ENCODE measurements at regions not wholly inside any gene's neighbourhood (a gene's known extent, or its start where the extent isn't known, plus 50 kb on each side); places are given as distances from the start of the nearest gene placed in this dataset.

DNA sequence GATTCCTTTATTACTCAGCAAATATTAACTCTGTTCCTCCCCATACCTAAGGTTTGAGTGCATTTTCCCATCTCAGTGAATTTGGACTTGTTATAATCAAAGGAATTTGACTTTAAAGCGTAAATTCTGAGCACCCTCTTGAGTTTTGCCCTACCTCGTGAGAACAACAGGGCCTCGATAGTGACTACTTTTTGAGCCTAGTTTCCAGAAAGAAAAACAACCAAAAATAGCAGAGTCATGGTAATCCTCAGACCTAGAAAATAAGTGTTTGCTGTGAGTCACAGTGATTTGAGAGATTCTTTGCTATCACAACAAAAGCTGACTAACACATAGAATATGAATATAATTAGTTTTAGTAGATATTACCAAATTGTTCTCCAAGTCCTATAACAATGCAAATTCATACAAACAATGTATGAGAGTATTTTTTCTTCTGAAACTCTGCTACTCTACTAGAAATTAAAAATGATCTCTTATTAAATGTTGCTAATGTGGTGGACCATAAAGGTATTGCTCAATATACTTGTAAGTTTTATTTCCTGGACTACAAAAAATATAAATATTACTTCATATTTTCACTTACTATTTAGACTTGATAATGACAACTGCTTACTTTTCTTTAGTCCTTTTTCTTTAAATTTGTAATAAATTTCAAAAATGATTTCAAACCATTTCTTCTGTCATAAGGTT lies 759.7 kb downstream of the BRINP1 start:
- Histone ChIP-seq H3K9ac (ENCODE audit: low read length) (no peak overlapping the region), H3K4me2 (ENCODE audit: low read length) (no peak overlapping the region)
- no peak for TF ChIP-seq SMC3 (conservative IDR thresholded peaks at IDR 0.05; ENCODE audit: poor library complexity)
- TF ChIP-seq, protein P1, sequence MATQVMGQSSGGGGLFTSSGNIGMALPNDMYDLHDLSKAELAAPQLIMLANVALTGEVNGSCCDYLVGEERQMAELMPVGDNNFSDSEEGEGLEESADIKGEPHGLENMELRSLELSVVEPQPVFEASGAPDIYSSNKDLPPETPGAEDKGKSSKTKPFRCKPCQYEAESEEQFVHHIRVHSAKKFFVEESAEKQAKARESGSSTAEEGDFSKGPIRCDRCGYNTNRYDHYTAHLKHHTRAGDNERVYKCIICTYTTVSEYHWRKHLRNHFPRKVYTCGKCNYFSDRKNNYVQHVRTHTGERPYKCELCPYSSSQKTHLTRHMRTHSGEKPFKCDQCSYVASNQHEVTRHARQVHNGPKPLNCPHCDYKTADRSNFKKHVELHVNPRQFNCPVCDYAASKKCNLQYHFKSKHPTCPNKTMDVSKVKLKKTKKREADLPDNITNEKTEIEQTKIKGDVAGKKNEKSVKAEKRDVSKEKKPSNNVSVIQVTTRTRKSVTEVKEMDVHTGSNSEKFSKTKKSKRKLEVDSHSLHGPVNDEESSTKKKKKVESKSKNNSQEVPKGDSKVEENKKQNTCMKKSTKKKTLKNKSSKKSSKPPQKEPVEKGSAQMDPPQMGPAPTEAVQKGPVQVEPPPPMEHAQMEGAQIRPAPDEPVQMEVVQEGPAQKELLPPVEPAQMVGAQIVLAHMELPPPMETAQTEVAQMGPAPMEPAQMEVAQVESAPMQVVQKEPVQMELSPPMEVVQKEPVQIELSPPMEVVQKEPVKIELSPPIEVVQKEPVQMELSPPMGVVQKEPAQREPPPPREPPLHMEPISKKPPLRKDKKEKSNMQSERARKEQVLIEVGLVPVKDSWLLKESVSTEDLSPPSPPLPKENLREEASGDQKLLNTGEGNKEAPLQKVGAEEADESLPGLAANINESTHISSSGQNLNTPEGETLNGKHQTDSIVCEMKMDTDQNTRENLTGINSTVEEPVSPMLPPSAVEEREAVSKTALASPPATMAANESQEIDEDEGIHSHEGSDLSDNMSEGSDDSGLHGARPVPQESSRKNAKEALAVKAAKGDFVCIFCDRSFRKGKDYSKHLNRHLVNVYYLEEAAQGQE (IDR thresholded peaks at IDR 0.05; ENCODE audit: borderline replicate concordance): no peak
- TF ChIP-seq MXI1 (conservative IDR thresholded peaks at IDR 0.05; ENCODE audit: poor library complexity, severe bottlenecking): no peak
- TF ChIP-seq, protein P2, sequence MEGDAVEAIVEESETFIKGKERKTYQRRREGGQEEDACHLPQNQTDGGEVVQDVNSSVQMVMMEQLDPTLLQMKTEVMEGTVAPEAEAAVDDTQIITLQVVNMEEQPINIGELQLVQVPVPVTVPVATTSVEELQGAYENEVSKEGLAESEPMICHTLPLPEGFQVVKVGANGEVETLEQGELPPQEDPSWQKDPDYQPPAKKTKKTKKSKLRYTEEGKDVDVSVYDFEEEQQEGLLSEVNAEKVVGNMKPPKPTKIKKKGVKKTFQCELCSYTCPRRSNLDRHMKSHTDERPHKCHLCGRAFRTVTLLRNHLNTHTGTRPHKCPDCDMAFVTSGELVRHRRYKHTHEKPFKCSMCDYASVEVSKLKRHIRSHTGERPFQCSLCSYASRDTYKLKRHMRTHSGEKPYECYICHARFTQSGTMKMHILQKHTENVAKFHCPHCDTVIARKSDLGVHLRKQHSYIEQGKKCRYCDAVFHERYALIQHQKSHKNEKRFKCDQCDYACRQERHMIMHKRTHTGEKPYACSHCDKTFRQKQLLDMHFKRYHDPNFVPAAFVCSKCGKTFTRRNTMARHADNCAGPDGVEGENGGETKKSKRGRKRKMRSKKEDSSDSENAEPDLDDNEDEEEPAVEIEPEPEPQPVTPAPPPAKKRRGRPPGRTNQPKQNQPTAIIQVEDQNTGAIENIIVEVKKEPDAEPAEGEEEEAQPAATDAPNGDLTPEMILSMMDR (IDR thresholded peaks at IDR 0.05; ENCODE audit: poor library complexity, severe bottlenecking): no peak
- no peak for TF ChIP-seq TAF1 (IDR thresholded peaks at IDR 0.05; ENCODE audit: low read depth)
- no peak for TF ChIP-seq EP300 (conservative IDR thresholded peaks at IDR 0.05; ENCODE audit: poor library complexity, severe bottlenecking)
- no peak for TF ChIP-seq RAD21 (conservative IDR thresholded peaks at IDR 0.05)

DNA sequence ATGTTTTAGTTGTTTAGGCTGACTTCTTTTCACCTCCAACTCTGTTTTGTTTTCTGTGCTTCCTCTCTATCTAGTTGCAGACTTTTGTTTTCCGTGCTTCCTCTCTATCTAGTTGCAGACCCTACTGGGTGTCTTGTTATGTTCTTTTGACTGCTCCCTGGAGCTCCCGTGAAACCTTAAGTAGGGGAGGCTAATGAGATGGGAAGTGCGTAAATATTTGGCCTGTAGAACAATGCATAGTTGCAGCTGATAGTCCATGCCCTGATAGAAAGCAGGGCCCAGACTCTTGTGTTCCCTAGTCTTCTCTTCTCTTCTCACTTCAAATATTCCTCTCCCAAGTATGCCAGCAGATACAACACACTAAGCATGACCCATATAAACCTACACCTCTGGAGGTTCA lies 757.0 kb downstream of the BRINP1 start:
- Histone ChIP-seq H3K27ac (ENCODE audit: low read length) (no peak overlapping the region), H3K9me2 (ENCODE audit: insufficient read depth, low read length) (no peaks in the 10 kb centered on the region), H3K9me3 (ENCODE audit: low read length) (no peaks in the 10 kb centered on the region), H2AFZ (ENCODE audit: low read depth, low read length) (no peak overlapping the region), H3K36me3 (ENCODE audit: insufficient read depth, low read length) (no peaks in the 10 kb centered on the region), H3F3A (ENCODE audit: insufficient read depth, low read length, poor library complexity, severe bottlenecking) (no peaks in the 10 kb centered on the region), H3K27me3 (ENCODE audit: insufficient read depth, low read depth, low read length) (no peaks in the 10 kb centered on the region), H3K9ac (ENCODE audit: low read length) (no peak overlapping the region), H3K4me3 (ENCODE audit: low read length) (no peak overlapping the region), H3K4me2 (ENCODE audit: low read length) (no peak overlapping the region), H4K20me1 (ENCODE audit: insufficient read depth) (no peaks in the 10 kb centered on the region), H3K79me2 (replicated peaks; ENCODE audit: insufficient read depth, low read length) (no peaks in the 10 kb centered on the region)
- TF ChIP-seq MXI1 (conservative IDR thresholded peaks at IDR 0.05; ENCODE audit: poor library complexity, severe bottlenecking) (no peak), EZH2 (IDR thresholded peaks at IDR 0.05; ENCODE audit: borderline replicate concordance, insufficient read depth, low read length, poor library complexity, severe bottlenecking) (no peak), EP300 (conservative IDR thresholded peaks at IDR 0.05; ENCODE audit: poor library complexity, severe bottlenecking) (no peak), RAD21 (conservative IDR thresholded peaks at IDR 0.05) (no peak), POLR2AphosphoS5 (IDR thresholded peaks at IDR 0.05) (no peak), SMC3 (conservative IDR thresholded peaks at IDR 0.05; ENCODE audit: poor library complexity) (no peak), TAF1 (IDR thresholded peaks at IDR 0.05; ENCODE audit: low read depth) (no peak)
- TF ChIP-seq, protein P2 (IDR thresholded peaks at IDR 0.05; ENCODE audit: poor library complexity, severe bottlenecking): no peak
- TF ChIP-seq, protein P1 (IDR thresholded peaks at IDR 0.05; ENCODE audit: borderline replicate concordance): no peak

More for the DNA sequence above, 759.7 kb downstream of the BRINP1 start:
- no peaks in the 10 kb centered on the region for H4K20me1 ChIP-seq (ENCODE audit: insufficient read depth)
- no peaks in the 10 kb centered on the region for H3K9me2 ChIP-seq (ENCODE audit: insufficient read depth, low read length)
- H3K9me3 ChIP-seq (ENCODE audit: low read length): no peaks in the 10 kb centered on the region
- no peaks in the 10 kb centered on the region for H3F3A ChIP-seq (ENCODE audit: insufficient read depth, low read length, poor library complexity, severe bottlenecking)
- H3K4me3 ChIP-seq (ENCODE audit: low read length): no peak overlapping the region
- H3K79me2 ChIP-seq (replicated peaks; ENCODE audit: insufficient read depth, low read length): no peaks in the 10 kb centered on the region
- no peaks in the 10 kb centered on the region for H3K27me3 ChIP-seq (ENCODE audit: insufficient read depth, low read depth, low read length)
- no peak overlapping the region for H2AFZ ChIP-seq (ENCODE audit: low read depth, low read length)
- H3K27ac ChIP-seq (ENCODE audit: low read length): no peak overlapping the region
- H3K36me3 ChIP-seq (ENCODE audit: insufficient read depth, low read length): no peaks in the 10 kb centered on the region

All from neural cell (in vitro differentiated cells).